ENCODE measurements at regions not wholly inside any gene's neighbourhood (a gene's known extent, or its start where the extent isn't known, plus 50 kb on each side); places are given as distances from the start of the nearest gene placed in this dataset.
"Not testable (repeated sequence)": the region's sequence is repeated elsewhere in the genome, so short reads cannot be mapped to it uniquely, and the experiment has no call there.

DNA sequence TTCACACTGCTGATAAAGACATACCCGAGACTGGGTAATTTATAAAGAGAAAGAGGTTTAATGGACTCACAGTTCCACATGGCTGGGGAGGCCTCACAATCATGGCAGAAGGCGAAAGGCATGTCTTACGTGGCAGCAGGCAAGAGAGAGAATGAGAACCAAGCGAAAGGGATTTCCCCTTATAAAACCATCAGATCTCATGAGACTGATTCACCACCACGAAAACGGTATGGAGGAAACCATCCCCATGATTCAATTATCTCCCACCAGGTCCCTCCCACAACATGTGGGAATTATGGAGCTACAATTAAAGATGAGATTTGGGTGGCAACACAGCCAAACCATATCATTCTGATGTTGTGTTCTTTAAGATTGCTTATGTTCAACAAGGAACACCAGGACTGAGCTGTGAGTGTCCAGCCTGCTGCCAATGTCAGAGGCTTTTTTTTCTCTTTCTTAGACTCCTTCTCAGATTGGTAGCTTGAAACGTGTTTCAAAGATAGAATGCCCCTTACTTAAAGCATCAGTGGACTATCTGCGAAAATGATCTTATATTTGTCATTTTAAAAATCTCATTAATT, 124.1 kb upstream of the TWIST2 start:
- TF ChIP-seq, protein P1, sequence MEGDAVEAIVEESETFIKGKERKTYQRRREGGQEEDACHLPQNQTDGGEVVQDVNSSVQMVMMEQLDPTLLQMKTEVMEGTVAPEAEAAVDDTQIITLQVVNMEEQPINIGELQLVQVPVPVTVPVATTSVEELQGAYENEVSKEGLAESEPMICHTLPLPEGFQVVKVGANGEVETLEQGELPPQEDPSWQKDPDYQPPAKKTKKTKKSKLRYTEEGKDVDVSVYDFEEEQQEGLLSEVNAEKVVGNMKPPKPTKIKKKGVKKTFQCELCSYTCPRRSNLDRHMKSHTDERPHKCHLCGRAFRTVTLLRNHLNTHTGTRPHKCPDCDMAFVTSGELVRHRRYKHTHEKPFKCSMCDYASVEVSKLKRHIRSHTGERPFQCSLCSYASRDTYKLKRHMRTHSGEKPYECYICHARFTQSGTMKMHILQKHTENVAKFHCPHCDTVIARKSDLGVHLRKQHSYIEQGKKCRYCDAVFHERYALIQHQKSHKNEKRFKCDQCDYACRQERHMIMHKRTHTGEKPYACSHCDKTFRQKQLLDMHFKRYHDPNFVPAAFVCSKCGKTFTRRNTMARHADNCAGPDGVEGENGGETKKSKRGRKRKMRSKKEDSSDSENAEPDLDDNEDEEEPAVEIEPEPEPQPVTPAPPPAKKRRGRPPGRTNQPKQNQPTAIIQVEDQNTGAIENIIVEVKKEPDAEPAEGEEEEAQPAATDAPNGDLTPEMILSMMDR (IDR thresholded peaks at IDR 0.05 in 4 of 5, conservative IDR thresholded peaks at IDR 0.05 in 1 of 5): not testable (repeated sequence)
- not testable (repeated sequence) for TF ChIP-seq POLR2A (IDR thresholded peaks at IDR 0.05)
